ENCODE measurements at regions not wholly inside any gene's neighbourhood (a gene's known extent, or its start where the extent isn't known, plus 50 kb on each side); places are given as distances from the start of the nearest gene placed in this dataset.

DNA sequence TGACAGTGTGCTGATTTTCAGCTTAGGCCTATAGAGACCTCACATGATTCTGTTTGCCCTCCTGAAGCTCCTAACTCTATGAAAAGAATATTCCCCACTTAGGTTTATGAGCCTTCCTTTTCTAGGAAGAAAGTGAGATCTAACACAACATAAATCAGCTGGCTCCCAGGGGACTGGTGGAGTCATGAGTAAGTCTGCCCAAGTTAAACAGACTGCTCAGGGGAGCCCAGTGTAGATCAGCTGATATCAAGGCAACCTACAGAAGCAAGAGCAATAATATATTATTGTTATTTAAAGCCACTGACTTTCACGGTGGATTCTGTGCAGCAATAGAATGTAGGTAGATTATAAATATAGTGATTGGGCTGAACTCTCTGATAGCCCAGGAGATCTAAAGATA, 1978.6 kb upstream of the CDH6 start:
- TF ChIP-seq POLR2AphosphoS5 (IDR thresholded peaks at IDR 0.05): no peak
- TF ChIP-seq POLR2A (IDR thresholded peaks at IDR 0.05): no peak
- intact Hi-C loops (cut with DNase I): no loop called here
- Histone ChIP-seq H3K4me3 (no peak overlapping the region), H3K36me3 (no peaks in the 10 kb centered on the region), H3K27ac (no peak overlapping the region), H3K27me3 (replicated peaks; ENCODE audit: insufficient read depth) (no peaks in the 10 kb centered on the region), H3K9me3 (no peaks in the 10 kb centered on the region), H3K4me1 (replicated peaks) (no peaks in the 10 kb centered on the region)
- 24% methylated on average over 1 of the region's 1 CpG for WGBS
- DNase-seq (ENCODE audit: low spot score): no peak

- H3K4me1 ChIP-seq (replicated peaks): no peaks in the 10 kb centered on the region
- DNase-seq (ENCODE audit: low spot score): no peak
- no peaks in the 10 kb centered on the region for H3K27me3 ChIP-seq (replicated peaks; ENCODE audit: insufficient read depth)
- 58% methylated on average over 3 of the region's 3 CpGs for WGBS
- H3K9me3 ChIP-seq: no peaks in the 10 kb centered on the region
- intact Hi-C loops (cut with DNase I): no loop called here
- H3K27ac ChIP-seq: no peak overlapping the region
- no peak for TF ChIP-seq POLR2A (IDR thresholded peaks at IDR 0.05)
- TF ChIP-seq, protein P1, sequence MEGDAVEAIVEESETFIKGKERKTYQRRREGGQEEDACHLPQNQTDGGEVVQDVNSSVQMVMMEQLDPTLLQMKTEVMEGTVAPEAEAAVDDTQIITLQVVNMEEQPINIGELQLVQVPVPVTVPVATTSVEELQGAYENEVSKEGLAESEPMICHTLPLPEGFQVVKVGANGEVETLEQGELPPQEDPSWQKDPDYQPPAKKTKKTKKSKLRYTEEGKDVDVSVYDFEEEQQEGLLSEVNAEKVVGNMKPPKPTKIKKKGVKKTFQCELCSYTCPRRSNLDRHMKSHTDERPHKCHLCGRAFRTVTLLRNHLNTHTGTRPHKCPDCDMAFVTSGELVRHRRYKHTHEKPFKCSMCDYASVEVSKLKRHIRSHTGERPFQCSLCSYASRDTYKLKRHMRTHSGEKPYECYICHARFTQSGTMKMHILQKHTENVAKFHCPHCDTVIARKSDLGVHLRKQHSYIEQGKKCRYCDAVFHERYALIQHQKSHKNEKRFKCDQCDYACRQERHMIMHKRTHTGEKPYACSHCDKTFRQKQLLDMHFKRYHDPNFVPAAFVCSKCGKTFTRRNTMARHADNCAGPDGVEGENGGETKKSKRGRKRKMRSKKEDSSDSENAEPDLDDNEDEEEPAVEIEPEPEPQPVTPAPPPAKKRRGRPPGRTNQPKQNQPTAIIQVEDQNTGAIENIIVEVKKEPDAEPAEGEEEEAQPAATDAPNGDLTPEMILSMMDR (IDR thresholded peaks at IDR 0.05): no peak
- no peak for TF ChIP-seq POLR2AphosphoS5 (IDR thresholded peaks at IDR 0.05)
- H3K4me3 ChIP-seq: no peak overlapping the region
- H3K36me3 ChIP-seq: no peaks in the 10 kb centered on the region
These were observed 1980.0 kb upstream of the CDH6 start for GRCh38 chr5:29213475-29213874.

DNA sequence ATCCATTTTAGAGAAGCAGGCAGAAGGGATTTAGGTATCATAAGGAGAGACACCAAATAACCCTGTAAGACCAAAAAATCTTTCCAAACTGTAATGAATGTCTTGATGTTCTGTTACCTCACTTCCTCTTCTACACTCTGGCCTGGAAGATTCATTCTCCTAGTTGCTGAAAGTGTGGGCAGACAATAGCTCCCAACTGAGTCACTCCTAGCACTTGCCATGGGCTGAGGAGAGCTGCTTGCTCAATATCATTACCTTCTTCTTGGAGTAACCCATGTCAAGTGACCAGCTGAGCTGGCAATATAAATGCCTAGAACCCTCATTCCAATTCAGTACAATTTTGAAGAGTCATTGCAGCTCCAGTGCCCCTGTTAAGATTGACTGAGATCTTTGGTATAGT, 1985.5 kb upstream of the CDH6 start:
- DNase-seq (ENCODE audit: low spot score): no peak
- TF ChIP-seq POLR2A (IDR thresholded peaks at IDR 0.05): no peak
- TF ChIP-seq, protein P1 (IDR thresholded peaks at IDR 0.05): no peak
- no peak for TF ChIP-seq POLR2AphosphoS5 (IDR thresholded peaks at IDR 0.05)
- Histone ChIP-seq H3K36me3 (no peaks in the 10 kb centered on the region), H3K9me3 (no peaks in the 10 kb centered on the region), H3K4me1 (replicated peaks) (no peaks in the 10 kb centered on the region), H3K27ac (no peak overlapping the region), H3K27me3 (replicated peaks; ENCODE audit: insufficient read depth) (no peaks in the 10 kb centered on the region), H3K4me3 (no peak overlapping the region)
- intact Hi-C loops (cut with DNase I): no loop called here

GRCh38 chr5:29203049-29203448, 1990.4 kb upstream of the CDH6 start:
- Histone ChIP-seq H3K27ac (no peak overlapping the region), H3K9me3 (no peaks in the 10 kb centered on the region), H3K36me3 (no peaks in the 10 kb centered on the region), H3K4me3 (no peak overlapping the region), H3K4me1 (replicated peaks) (no peaks in the 10 kb centered on the region), H3K27me3 (replicated peaks; ENCODE audit: insufficient read depth) (no peaks in the 10 kb centered on the region)
- no peak for DNase-seq (ENCODE audit: low spot score)
- intact Hi-C loops (cut with DNase I): no loop called here
- TF ChIP-seq POLR2A (IDR thresholded peaks at IDR 0.05) (no peak), POLR2AphosphoS5 (IDR thresholded peaks at IDR 0.05) (no peak)
- TF ChIP-seq, protein P1 (IDR thresholded peaks at IDR 0.05): no peak

- TF ChIP-seq POLR2A (IDR thresholded peaks at IDR 0.05) (no peak), POLR2AphosphoS5 (IDR thresholded peaks at IDR 0.05) (no peak)
- TF ChIP-seq, protein P1 (IDR thresholded peaks at IDR 0.05): no peak
- 54% methylated on average over 2 of the region's 2 CpGs for WGBS
- no peaks in the 10 kb centered on the region for H3K4me1 ChIP-seq (replicated peaks)
- intact Hi-C loops (cut with DNase I): no loop called here
- no peak for DNase-seq (ENCODE audit: low spot score)
- H3K27ac ChIP-seq: no peak overlapping the region
- H3K27me3 ChIP-seq (replicated peaks; ENCODE audit: insufficient read depth): no peaks in the 10 kb centered on the region
- no peaks in the 10 kb centered on the region for H3K36me3 ChIP-seq
- H3K4me3 ChIP-seq: no peak overlapping the region
- H3K9me3 ChIP-seq: no peaks in the 10 kb centered on the region
These were observed 1995.6 kb upstream of the CDH6 start for GRCh38 chr5:29197631-29198454.

Data from prostate gland (tissue), 2 donors.